HL-60 (cell line): ENCODE measurements at regions not wholly inside any gene's neighbourhood (a gene's known extent, or its start where the extent isn't known, plus 50 kb on each side); places are given as distances from the start of the nearest gene placed in this dataset.
"Not testable (repeated sequence)": the region's sequence is repeated elsewhere in the genome, so short reads cannot be mapped to it uniquely, and the experiment has no call there.

ENCODE experiments used
- DNase-seq, 2 experiments: peaks; one replicate each; pipeline ENCODE4 v3.0.0-alpha.2; 2010 to 2020; ENCODE audit warnings: low read depth in 1 of 2, low spot score in 1 of 2
- H3K27ac ChIP-seq: fragments of 250-450 bp; sonication (Bioruptor Pico); replicated peaks from 2 replicates; pipeline ENCODE4 v1.5.1; 2020; ENCODE audit warnings: mild to moderate bottlenecking, moderate library complexity
- H3K27me3 ChIP-seq: fragments of 250-450 bp; sonication (Bioruptor Pico); 2 replicates; pipeline ENCODE4 v1.5.1; 2021; ENCODE audit warnings: mild to moderate bottlenecking, moderate library complexity; ENCODE audit not compliant: insufficient read depth, poor library complexity, severe bottlenecking
- H3K4me3 ChIP-seq: replicated peaks from 2 replicates; pipeline ENCODE4 v1.5.1; 2011; ENCODE audit warnings: mild to moderate bottlenecking, control low read depth, low read length; ENCODE audit not compliant: insufficient read depth
- GABPA ChIP-seq: IDR thresholded peaks from 2 replicates; pipeline ENCODE4 v1.6.1; 2012; ENCODE audit warnings: low read depth
- POLR2AphosphoS5 ChIP-seq: IDR thresholded peaks from 2 replicates; pipeline ENCODE4 v1.6.1; 2012; ENCODE audit warnings: low read depth
- SPI1 ChIP-seq: IDR thresholded peaks from 2 replicates; pipeline ENCODE4 v1.6.1; 2012; ENCODE audit warnings: low read depth, mild to moderate bottlenecking, borderline replicate concordance
- TF ChIP-seq, protein P1 (sequence below): IDR thresholded peaks from one replicate; pipeline ENCODE4 v1.5.1; 2011; ENCODE audit warnings: low read length, control low read depth, inconsistent platforms; ENCODE audit not compliant: insufficient read depth
- TF ChIP-seq, protein P2 (sequence below): IDR thresholded peaks from 2 replicates; pipeline ENCODE4 v1.6.1; 2012; ENCODE audit warnings: low read depth; ENCODE audit not compliant: insufficient replicate concordance

DNA sequence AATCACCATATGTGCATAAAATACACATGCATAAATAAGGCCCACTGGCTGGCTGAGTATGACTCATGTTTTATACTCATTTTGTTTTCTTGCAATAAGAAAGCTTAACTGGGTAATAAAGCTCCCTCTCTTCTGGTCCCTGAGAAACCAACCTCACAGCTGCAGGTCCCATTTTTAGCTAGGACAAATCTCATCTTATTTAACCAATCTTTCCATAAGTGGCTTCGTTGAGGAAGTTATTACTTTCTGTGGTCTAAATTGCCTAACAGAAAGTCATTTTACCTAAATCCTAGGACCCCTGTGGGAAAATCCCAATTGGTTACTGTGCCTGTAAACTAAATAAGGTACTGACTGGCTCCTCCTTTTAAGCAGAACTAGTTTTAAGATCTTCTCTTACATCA, 232.8 kb upstream of the FBXO33 start:
- DNase-seq = no peak
- no peak overlapping the region for H3K4me3 ChIP-seq
- H3K27ac ChIP-seq = no peak overlapping the region
- H3K27me3 ChIP-seq = peaks cover 2% of the 10 kb centered on the region
- TF ChIP-seq SPI1 = no peak
- TF ChIP-seq, protein P1, sequence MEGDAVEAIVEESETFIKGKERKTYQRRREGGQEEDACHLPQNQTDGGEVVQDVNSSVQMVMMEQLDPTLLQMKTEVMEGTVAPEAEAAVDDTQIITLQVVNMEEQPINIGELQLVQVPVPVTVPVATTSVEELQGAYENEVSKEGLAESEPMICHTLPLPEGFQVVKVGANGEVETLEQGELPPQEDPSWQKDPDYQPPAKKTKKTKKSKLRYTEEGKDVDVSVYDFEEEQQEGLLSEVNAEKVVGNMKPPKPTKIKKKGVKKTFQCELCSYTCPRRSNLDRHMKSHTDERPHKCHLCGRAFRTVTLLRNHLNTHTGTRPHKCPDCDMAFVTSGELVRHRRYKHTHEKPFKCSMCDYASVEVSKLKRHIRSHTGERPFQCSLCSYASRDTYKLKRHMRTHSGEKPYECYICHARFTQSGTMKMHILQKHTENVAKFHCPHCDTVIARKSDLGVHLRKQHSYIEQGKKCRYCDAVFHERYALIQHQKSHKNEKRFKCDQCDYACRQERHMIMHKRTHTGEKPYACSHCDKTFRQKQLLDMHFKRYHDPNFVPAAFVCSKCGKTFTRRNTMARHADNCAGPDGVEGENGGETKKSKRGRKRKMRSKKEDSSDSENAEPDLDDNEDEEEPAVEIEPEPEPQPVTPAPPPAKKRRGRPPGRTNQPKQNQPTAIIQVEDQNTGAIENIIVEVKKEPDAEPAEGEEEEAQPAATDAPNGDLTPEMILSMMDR = no peak
- TF ChIP-seq, protein P2, sequence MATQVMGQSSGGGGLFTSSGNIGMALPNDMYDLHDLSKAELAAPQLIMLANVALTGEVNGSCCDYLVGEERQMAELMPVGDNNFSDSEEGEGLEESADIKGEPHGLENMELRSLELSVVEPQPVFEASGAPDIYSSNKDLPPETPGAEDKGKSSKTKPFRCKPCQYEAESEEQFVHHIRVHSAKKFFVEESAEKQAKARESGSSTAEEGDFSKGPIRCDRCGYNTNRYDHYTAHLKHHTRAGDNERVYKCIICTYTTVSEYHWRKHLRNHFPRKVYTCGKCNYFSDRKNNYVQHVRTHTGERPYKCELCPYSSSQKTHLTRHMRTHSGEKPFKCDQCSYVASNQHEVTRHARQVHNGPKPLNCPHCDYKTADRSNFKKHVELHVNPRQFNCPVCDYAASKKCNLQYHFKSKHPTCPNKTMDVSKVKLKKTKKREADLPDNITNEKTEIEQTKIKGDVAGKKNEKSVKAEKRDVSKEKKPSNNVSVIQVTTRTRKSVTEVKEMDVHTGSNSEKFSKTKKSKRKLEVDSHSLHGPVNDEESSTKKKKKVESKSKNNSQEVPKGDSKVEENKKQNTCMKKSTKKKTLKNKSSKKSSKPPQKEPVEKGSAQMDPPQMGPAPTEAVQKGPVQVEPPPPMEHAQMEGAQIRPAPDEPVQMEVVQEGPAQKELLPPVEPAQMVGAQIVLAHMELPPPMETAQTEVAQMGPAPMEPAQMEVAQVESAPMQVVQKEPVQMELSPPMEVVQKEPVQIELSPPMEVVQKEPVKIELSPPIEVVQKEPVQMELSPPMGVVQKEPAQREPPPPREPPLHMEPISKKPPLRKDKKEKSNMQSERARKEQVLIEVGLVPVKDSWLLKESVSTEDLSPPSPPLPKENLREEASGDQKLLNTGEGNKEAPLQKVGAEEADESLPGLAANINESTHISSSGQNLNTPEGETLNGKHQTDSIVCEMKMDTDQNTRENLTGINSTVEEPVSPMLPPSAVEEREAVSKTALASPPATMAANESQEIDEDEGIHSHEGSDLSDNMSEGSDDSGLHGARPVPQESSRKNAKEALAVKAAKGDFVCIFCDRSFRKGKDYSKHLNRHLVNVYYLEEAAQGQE = no peak
- no peak for TF ChIP-seq GABPA
- TF ChIP-seq POLR2AphosphoS5 = no peak

DNA sequence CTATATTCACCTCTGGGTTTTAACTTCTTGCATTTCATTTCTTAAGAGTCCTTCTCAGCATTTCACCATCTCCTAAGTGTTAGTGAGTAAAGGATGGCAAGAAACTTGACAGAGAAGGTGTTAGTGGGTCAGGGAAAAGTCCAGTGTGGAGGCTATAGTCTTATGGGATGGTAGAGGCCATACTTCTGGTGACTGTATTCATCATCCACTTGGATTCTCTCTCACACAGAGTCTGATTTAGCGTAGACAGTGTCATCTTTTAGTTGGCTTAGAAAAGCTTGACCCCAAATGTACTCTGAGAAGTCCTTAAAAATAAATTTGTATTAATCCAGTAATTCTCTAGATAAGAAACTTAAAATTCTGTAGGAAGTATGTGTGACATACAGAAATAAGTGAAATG, 232.4 kb upstream of the FBXO33 start:
- H3K4me3 ChIP-seq = no peak overlapping the region
- H3K27me3 ChIP-seq = peaks cover 2% of the 10 kb centered on the region
- DNase-seq = no peak
- H3K27ac ChIP-seq = no peak overlapping the region
- TF ChIP-seq, protein P1 = no peak
- TF ChIP-seq GABPA (no peak), POLR2AphosphoS5 (no peak), SPI1 (no peak)
- TF ChIP-seq, protein P2 = no peak

DNA sequence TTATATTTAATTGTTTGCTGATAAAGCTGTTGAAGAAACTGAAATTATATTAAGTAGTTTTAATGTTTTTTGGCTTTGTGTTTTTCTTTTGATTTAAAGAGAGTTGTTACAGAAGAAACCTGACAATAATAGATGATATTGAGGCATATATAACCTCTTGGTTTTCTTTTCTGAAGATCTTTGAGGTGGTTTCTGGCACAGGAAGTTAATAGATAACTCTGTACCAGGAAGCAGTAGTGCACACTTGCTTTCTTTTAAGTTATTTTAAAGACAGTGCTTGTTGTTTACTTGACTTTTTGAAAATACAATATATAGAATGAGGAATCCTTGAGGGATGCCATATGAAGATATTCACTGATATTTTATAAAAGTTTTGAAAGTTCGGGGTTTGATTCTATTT, 209.0 kb upstream of the FBXO33 start:
- TF ChIP-seq, protein P2 = no peak
- TF ChIP-seq, protein P1 = no peak
- no peak for TF ChIP-seq GABPA
- no peak for TF ChIP-seq POLR2AphosphoS5
- TF ChIP-seq SPI1 = no peak
- H3K4me3 ChIP-seq = no peak overlapping the region
- no peak for DNase-seq
- no peaks in the 10 kb centered on the region for H3K27me3 ChIP-seq
- H3K27ac ChIP-seq = no peak overlapping the region

DNA sequence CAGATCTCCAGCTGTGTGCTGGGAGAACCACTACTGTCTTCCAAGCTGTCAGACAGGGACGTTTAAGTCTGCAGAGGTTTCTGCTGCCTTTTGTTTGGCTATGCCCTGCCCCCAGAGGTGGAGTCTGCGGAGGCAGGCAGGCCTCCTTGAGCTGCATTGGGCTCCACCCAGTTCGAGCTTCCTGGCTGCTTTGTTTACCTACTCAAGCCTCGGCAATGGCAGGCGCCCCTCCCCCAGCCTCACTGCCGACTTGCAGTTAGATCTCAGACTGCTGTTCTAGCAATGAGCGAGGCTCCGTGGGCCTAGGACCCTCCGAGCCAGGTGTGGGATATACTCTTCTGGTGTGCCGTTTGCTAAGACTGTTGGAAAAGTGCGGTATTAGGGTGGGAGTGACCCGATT, 206.8 kb upstream of the FBXO33 start:
- not testable (repeated sequence) for DNase-seq, H3K27me3 ChIP-seq, H3K27ac ChIP-seq, H3K4me3 ChIP-seq
